Fibroblast of villous mesenchyme (primary cell): ENCODE measurements at regions not wholly inside any gene's neighbourhood (a gene's known extent, or its start where the extent isn't known, plus 50 kb on each side); places are given as distances from the start of the nearest gene placed in this dataset.
A peak's percentile ranks its signal among the peaks of the same experiment; 100 is the strongest.

Source experiments
- DNase-seq: peaks from one replicate; pipeline ENCODE4 v3.0.0-alpha.2; 2010; ENCODE audit warnings: low read depth
- H3K4me3 ChIP-seq: 2 replicates; pipeline ENCODE4 v1.5.1; 2011; ENCODE audit warnings: low read depth, mild to moderate bottlenecking, low read length
- CTCF ChIP-seq: IDR thresholded peaks from 2 replicates; pipeline ENCODE4 v1.5.1; 2012; ENCODE audit warnings: low read depth, mild to moderate bottlenecking, low read length; ENCODE audit not compliant: insufficient read depth

- H3K4me3 ChIP-seq: no peak overlapping the region
- TF ChIP-seq CTCF: no peak
- DNase-seq: no peak
Observed at GRCh38 chr2:226050822-226051221, 651.3 kb downstream of the NYAP2 start.

DNA sequence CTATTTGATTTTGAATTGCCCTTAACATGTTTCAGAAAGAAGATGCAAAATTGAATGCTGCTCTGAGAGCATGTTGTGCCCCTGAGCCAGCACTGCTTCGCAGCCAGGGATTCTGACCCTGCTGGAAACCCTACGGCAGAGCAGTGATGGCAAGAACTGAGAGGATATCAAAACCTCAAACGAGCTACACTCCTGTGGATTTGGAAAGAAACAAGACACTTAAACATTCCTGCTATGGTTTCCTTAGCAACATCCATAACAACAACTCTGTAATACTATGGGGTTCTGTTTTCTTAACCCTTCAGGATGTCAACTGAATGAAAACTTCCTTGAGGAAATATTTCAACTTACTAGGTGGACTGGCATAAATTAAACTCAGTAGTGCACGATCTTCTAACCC lies 649.1 kb downstream of the NYAP2 start:
- peak; percentile 75 for DNase-seq
- H3K4me3 ChIP-seq: no peak overlapping the region

DNA sequence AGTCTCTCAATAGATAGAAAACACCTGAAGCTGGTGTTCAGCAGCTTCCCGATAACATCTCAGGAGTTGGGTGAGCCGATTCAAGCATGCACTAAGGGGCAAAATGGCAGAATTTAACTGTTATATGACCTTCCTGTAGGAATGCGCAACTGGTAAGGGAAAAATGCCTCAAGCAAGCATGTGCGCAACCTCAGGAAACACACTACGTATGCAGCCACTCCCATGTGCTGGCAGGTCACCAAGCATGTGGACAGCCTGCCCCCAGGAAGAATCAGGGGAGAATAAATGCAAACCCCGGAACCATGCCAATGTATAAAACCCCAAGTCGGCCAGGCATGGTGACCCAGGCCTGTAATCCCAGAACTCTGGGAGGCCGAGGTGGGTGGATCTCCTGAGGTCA lies 645.6 kb downstream of the NYAP2 start:
- TF ChIP-seq CTCF: no peak
- no peak for DNase-seq

More for the DNA sequence above, 649.1 kb downstream of the NYAP2 start:
- TF ChIP-seq CTCF: no peak

DNA sequence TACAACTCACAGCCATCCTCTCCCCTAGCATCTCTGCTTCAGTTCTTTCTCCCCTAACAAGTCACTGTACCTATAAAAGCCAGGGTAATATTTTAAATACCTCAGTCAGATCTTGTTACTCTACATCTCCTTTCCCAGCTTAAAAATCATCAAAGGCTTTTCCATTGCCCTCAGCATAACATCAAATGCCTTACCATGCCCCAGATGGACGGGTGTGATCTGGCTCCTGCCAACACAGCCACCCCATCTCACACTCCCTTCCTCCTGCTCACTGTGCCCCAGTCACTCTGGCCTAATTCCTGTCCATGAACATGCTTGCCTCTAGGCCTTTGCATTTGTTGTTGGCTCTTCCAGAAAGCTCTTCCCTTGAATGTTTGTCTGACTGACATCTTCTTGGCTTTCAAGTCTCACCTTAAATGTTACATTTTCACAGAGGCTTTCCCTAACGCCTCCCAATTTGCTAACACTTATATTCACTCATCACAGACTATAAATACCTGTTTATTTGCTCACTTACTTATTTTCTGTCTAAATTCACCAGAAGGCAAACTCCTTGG lies 640.9 kb downstream of the NYAP2 start:
- TF ChIP-seq CTCF: no peak
- no peak overlapping the region for H3K4me3 ChIP-seq
- DNase-seq: no peak

More for the DNA sequence above, 645.6 kb downstream of the NYAP2 start:
- no peak overlapping the region for H3K4me3 ChIP-seq

DNA sequence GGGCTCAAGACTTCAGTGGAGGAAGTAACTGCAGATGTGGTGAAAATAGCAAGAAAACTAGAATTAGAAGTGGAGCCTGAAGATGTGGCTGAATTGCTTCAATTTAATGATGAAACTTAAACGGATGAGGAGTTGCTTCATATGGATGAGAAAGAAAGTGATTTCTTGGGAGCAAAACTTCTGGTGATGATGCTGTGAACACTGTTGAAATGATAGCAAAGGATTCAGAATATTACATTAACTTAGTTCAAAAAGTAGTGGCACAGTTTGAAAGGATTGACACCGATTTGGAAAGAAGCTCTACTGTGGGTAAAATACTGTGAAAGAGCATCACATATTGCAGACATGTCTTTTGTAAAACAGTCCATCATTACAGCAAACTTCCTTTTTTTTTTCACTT lies 638.0 kb downstream of the NYAP2 start:
- no peak for DNase-seq
- no peak overlapping the region for H3K4me3 ChIP-seq
- TF ChIP-seq CTCF: no peak

GRCh38 chr2:226031647-226032501 lies 632.4 kb downstream of the NYAP2 start:
- peak overlapping the region; percentile 54 for H3K4me3 ChIP-seq
- peak; percentile 28 for DNase-seq
- no peak for TF ChIP-seq CTCF
